Breast epithelium (tissue), 3 donors: ENCODE measurements at regions not wholly inside any gene's neighbourhood (a gene's known extent, or its start where the extent isn't known, plus 50 kb on each side); places are given as distances from the start of the nearest gene placed in this dataset.

ENCODE experiments used
- POLR2A ChIP-seq: fragments of 450-650 bp; IDR thresholded peaks from one replicate; pipeline ENCODE4 v1.6.1; 2016; ENCODE audit warnings: antibody characterized with exemption, mild to moderate bottlenecking, moderate library complexity
- POLR2AphosphoS5 ChIP-seq, 3 donors: sonication (generic); formaldehyde crosslinking; IDR thresholded peaks; one replicate each; pipeline ENCODE4 v1.6.1; 2017; ENCODE audit warnings: antibody characterized with exemption in 3 of 3
- TF ChIP-seq, protein P1 (sequence below), 3 donors: fragments of 450-650 bp; IDR thresholded peaks; one replicate each; pipeline ENCODE4 v1.5.1; 2016 to 2017; ENCODE audit warnings: antibody characterized with exemption in 3 of 3, mild to moderate bottlenecking in 3 of 3, moderate library complexity in 3 of 3

DNA sequence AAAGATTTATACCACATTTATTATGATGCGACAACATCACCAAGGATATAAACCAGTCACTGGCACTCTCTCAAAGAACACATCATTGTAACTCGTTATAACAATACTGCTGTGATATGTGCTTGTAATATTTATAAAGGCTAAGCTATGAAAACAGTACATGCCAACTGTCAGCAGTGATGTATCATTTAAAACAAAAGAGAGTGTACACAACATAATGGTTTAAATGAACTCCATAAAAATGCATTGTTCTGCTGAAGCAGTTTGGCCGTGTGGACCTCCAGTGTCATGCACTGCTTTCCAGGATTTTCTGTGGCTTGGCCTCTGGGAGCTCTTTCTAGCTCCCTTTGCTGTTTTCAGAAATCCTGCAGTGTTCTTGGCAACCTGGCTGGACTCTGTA is 215.6 kb downstream of the MTX2 start:
- TF ChIP-seq, protein P1, sequence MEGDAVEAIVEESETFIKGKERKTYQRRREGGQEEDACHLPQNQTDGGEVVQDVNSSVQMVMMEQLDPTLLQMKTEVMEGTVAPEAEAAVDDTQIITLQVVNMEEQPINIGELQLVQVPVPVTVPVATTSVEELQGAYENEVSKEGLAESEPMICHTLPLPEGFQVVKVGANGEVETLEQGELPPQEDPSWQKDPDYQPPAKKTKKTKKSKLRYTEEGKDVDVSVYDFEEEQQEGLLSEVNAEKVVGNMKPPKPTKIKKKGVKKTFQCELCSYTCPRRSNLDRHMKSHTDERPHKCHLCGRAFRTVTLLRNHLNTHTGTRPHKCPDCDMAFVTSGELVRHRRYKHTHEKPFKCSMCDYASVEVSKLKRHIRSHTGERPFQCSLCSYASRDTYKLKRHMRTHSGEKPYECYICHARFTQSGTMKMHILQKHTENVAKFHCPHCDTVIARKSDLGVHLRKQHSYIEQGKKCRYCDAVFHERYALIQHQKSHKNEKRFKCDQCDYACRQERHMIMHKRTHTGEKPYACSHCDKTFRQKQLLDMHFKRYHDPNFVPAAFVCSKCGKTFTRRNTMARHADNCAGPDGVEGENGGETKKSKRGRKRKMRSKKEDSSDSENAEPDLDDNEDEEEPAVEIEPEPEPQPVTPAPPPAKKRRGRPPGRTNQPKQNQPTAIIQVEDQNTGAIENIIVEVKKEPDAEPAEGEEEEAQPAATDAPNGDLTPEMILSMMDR (IDR thresholded peaks at IDR 0.05), result no peak
- TF ChIP-seq POLR2A (no peak), POLR2AphosphoS5 (IDR thresholded peaks at IDR 0.05) (no peak)
